Hypothalamus (tissue), 51 donors: ENCODE measurements at regions not wholly inside any gene's neighbourhood (a gene's known extent, or its start where the extent isn't known, plus 50 kb on each side); places are given as distances from the start of the nearest gene placed in this dataset.

Experiments
- DNase-seq, 51 donors: peaks; one replicate each; lab custom pipeline; 2025; lab: John Stamatoyannopoulos, UW

DNA sequence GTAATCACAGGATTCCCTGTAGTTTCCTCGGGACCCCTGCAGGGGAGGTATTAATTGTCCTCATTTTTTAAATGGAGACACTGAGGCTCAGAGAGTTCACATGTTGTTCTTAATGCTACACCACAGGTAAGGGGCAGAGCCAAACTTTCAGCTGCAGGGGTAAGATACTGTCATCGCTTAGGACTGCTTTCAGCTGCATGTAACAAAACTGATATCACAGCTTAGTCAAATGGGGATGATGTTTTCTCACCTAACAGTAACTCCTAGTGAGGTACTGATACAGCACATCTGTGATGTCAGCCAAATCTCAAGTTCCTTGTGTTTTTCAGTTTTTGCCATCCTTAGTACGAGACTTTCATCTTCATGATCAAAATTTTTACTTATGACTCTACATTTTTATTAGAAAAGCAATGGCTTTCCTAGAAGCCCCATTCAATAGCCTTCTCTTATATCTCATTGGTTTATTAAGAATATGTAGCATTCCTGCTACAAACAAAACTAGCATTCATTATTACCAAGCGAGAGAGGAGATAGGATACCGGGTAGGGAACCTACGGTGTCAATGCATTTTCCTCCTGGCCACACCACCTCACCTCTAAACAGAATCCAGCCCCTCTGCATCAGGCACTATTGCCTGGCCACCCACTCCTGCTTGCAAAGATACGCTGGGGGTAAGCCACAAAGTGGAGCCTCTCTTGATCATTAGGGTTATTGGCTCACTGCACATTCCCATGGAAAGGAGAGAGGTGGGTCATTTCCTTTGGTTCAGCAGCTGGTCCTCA, 557.5 kb downstream of the CD83 start:
- no peak for DNase-seq

DNA sequence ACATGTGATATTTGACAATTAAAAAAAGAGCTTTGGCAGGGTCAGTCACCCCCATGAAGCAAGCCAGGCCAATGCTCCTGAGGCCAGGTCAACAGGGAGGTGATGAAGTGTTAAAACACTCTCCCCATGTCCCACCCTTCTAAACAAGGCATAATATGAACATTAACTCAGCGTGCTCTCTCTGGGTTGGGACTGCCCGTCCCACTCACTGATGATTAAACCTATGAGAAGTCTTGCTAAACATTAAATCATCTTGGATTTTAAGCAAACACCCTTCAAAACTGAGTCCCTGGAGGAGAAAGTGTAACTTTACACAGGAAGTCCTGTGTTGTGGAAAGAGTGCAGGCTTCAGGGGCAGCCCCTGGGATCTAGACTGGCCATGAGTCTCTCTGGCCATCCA, 558.5 kb downstream of the CD83 start:
- no peak for DNase-seq

DNA sequence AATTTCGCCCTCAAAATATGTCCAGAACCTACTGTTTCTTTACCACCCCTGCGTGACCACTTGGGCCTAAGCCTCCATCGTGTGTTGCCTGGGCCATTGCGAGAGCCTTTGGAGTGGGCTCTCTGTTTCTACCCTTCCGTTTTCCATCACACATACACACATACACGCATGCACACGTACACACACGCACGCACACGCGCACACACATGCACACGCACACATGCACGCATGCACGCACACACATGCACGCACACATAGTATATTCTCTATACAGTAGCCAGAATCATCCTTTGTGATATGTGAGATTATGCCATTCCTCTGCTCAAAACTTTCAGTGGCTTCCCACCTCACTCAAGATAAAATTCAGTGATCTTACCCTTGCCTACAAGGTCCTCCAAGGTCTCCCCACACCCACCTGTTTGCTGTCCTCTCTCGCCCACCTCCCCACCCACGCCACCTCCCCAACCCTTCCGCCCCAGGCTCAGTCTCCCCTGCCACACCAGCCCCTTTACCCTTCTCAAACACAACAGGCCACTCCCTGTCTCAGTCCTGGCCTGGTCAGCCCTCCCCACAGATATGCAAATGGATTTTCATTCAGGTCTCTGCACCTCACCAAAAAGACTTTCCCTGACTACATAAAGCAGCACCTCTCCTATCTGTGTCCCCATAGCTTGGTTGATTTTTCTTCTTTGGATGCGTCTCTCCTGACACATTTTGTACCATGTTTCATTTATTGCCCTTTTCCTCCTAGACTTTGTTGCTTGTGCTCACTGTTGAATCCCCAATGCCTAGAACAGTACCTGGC, 559.6 kb downstream of the CD83 start:
- DNase-seq: no peak

DNA sequence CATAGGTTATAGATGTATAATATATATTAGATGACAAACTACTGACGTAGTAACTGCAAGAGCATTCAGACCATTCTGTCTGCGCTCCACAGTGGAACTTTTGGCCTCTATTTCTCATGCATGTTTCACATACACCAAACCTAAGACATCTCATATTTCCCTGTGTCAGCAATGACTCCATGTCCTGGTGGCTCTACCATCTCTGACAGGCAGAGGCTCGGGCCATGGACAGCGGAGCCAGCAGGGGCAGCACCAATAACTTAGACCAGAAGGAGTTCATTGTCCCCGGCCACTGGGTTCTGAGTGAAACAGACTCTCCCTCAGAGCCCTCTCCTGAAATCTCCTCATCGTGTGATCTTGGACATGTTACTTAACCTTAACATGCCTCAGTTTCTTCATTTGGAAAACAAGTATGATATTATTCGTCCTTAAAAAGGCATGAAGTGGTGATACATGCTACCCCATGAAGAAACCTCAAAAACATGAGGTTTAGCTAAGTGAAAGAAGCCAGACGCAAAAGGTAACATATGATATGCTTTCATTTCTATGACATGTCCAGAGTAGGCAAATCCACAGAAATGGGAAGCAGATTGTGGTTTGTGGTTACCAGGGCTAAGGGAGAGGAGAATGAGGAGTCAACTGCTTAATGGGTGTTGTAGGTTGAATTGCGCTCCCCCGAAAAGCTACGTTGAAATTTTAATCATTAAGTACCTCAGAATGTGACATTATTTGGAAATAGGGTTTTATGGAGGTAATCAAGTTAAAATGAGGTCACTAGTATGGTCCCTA, 564.0 kb upstream of the JARID2 start:
- DNase-seq: no peak

DNA sequence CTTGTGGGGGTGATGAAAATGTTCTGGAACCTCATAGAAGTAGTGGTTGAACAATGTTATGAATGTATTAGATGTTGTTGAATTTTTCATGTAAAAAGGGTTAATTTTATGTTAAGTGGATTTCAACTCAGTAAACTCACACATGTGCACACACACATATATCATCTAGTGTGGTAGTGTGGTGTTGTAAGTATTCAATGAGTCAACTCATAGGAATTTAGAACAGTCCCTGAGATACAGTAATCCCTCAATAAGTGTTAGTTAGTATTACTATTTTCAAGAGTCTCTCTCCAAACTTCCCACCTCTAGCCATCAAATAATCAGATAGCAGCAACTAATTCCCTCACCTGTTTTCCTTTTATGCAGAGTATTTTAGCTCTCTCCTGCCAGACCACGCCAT, 563.1 kb upstream of the JARID2 start:
- DNase-seq: no peak

DNA sequence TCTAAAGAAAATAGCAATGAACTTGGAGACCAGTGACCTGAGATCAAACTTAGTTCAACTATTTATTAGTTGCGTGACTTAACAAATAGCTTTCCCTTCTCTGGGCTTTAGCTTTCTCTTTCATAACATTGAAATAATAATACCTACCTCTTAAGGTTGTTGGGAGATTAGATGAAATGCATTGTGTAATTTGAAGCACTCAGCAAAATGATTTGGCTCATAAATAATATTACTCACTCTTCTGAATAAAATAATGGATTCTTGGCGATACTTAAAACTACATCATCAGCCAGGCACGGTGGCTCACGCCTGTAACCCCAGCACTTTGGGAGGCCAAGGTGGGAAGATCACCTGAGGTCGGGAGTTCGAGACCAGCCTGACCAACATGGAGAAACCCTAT, 556.2 kb upstream of the JARID2 start:
- no peak for DNase-seq

DNA sequence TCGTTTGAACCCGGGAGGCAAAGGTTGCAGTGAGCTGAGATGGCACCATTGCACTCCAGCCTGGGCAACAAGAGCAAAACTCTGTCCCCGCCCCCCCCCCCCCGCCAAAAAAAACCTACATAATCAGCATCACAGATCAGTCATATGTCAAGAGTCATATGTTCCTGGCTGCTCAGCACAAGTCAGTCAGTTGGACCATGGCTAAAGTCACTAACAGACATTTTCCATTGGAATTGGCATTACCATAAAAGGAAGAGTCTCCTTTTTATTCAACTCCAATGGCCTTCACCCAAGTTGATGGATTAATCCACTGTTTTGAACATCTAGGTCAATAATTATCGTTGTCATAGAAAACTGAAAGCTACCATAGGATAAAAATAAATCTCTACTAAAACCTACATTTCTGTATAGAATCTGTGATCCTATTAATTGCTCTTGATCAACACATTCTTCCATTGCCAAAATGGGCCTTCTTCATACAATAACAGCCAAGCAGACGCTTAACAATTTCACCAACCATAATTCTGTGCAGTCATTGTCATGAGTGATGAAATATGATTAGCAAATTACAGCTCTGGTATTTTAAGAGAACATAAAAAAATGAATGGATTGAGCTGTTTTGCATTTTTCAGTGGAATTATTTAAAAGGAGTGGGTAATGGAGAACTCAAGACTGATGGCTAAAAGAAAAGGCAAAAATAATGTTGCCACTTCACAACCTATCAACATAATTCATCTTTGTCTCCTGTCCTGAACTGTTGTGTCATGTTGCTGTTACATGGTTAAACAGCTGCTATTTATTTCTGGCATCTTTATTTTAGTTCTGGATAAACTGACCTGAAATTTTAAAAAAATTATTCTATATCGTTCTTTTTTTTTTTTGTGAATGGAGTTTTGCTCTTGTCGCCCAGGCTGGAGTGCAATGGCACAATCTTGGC, 555.5 kb upstream of the JARID2 start:
- no peak for DNase-seq

DNA sequence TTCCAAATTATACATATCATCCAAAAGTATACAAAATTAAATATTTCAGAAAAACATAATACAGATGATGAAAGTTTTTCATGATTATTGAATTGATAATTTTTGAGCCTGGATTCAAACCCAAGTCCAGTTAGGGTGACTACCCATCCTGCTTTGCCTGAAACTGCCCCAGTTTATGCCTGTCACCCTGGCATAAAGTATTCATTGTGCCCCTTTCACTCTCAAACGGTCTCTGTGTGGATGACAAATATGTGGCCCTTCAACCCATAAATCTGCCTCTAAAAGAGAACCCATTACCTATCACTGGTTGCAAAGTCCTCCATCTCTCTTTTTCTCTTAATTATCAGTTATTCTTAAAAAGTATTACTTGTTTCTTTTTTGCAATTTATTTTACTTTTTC, 553.7 kb upstream of the JARID2 start:
- DNase-seq: no peak

DNA sequence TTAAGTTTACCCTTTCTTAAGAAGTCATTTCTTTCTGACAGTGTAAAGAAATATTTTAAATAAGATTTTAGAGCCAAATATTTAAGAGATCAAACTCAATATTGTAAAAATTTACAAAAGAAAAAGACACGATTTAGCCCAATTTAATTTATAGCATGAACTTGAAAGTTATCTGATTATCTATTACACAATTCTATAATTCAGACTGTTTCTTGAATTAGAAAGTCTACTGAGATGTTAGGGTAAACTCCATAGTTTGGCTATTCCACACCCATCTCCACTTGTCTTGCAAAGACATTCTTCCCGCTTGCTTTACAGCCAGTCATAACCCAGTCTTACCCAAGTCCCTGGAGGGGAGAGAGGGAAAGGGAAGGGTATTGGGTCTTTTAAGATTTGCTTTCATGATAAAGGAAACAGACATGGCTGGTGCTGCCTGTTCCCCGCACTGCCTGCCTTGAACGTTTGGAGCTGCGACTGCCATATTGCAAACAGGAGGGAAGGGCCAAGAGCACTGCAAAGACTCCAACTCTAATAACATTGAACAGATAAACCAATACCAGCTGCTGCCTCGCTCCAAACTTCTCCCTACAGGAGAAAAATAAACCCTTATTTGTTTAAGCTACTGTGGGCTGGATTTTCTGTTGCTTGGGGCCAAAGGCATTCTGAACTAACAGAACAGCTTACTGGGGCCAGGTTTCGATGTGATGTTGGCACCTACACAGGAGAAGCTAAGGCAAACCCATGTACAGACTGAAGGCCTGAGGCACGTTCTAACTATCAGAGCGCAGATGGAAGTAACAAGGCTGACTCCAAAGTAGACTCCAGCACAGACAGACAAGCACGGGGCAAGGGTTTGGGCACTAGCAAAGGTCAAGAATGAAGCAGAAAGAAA, 552.3 kb upstream of the JARID2 start:
- DNase-seq: no peak

DNA sequence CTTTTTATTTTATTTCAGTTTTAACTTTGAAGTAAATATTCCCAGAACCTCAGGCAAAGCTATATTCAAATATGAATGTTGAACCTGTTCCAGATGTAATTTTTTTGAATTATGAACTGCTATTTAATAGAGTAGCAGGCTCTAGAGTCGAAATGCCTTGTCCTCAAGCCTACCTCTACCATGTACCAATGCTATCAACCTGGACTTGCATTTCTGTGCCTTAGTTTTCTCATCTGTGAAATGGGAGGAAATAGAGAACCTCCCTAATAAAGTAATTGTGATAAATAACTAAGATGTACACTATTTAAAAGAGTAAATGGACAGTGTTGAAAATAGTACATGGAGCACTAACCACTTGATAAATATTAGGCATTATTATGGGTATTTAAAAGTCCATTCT, 551.6 kb upstream of the JARID2 start:
- DNase-seq: no peak

DNA sequence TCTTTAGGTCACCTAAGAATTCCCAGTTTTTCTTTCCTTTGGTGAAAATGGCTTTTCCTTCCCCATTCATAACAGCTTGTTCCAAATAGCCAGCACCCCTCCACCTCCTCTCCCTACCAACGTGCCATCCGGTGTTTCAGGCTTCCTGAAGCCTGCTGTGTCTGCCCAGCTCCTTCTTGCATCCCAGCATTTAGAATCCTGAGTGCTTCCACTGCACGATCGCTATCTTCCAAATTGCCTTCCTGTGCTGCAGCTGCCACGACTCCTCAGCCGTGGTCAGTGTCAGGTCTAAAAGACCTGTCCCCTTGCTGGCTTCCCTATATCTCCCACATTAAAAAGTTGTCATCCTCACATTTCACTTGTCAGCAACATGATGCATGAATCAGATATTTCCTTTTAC, 550.3 kb upstream of the JARID2 start:
- DNase-seq: no peak

DNA sequence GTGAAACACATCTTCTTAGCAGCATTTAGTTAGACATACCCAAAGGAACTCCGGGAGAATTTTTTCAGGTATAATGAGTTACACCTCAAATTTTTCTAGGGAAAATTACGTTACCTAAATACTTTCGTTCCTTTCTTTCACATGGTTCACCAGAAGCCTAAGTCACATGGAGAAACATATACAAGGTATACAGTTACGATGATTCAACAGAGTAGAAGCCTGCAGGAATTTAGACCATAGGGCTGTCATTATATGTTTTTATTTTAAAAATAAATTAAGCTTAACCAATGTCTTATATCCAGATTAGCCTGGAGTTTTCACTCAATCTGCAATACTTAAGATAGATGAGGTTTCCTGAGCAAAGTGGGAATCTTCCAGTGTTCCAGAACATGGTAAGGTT, 549.5 kb upstream of the JARID2 start:
- no peak for DNase-seq

DNA sequence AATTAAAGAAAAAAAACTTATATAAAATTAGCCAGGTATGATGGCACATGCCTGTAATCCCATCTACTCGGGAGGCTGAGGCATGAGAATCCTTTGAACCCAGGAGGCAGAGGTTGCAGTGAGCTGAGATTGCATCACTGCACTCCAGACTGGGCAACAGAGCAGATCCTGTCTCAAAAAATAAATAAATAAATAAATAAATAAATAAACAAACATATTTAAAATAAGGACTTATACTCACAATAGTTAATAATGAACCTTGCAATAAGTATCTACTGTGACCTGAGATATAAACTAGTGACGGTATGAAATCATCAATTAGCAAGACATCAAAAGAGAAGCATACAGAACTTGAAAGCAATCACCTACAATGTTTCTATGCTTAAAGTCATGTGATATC, 548.4 kb upstream of the JARID2 start:
- no peak for DNase-seq

DNA sequence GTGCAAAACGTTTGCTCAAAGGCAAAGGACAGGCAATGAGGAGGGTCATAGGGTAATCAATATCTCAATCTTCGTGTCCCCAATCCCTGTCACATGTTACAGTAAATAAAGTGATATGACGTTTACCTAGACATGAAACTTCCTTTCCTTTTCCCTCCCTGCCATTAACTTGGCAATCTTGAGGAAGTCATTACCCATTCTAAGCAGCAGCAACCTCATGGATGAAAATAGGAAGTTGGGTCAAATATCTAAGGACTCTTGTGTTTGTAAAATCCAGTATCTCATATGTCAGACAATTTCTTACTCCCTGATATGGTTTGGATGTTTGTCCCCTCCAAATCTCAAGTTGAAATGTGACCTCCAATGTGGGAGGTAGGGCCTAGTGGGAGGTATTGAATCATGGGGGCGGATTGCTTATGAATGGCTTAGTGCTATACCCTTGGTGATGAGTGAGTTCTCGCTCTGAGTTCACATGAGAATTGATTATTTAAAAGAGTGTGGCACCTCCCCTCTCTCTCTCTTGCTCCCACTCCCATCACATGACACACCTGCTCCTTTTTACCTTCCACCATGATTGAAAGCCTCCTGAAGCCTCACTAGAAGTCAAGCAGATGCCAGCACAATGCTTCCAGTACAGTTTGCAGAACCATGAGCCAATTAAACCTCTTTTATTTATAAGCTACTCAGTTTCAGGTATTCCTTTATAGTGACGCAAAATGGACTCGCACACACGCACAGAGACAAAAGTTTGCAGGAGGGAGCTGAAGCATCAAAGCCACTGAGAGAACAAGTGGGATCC, 545.9 kb upstream of the JARID2 start:
- no peak for DNase-seq

DNA sequence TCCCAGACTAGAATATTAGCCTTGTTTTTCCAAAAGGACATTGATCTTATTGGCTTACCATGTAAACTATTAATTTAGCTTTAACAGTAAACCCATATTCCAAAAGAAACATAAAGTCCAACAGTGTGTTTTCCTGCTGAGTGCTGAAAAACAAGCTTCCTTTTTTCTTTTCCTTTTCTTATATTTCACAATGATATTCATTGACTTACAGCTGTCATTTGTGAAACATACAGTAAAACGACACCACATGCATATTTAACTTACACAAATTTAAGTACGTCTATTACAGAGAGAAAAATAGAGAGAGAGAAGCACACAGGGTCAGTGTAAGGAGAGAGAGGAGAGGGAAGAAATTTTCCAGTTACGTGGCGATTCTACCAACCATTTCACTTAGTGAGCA, 543.9 kb upstream of the JARID2 start:
- no peak for DNase-seq

DNA sequence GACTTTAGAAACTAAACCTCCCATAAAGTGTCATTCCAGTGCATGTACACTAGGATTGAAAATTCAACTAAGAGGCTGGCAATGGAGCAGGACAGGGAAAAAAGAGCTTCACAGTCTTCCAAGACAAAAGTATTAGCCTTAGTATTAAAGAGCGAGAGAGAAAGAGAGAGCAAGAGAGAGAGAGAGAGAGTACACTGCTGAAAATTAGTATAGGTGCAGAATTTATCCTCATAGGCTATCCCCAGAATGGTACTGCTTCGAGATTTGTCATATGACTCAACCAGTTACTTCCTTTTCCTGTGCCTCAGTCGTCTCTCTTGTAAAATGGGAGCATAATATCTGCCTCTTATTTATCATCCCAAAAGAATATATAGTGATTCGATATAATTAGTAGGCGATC, 543.2 kb upstream of the JARID2 start:
- DNase-seq: no peak

DNA sequence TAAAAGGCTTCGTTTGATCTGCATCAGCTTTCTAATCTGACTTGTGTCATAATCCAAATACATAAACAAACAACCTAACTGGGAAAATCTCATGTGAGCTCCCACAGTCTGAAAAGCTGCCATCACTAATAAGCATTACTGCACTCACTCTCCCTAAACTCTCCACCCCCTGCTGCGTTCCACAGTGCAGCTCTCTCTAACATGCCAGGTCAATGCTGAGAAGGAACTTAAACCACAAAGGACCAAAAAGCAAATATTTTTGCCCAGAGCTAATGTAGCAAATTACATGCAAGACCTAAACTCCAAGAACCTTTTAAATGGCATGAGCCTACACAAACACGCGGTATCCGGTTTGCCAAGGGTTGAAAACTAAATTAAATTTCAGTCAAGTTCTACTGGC, 542.3 kb upstream of the JARID2 start:
- DNase-seq: no peak
